ENCODE measurements at regions not wholly inside any gene's neighbourhood (a gene's known extent, or its start where the extent isn't known, plus 50 kb on each side); places are given as distances from the start of the nearest gene placed in this dataset.
"Not testable (repeated sequence)": the region's sequence is repeated elsewhere in the genome, so short reads cannot be mapped to it uniquely, and the experiment has no call there.

- DNase-seq: no peak
Measured at GRCh38 chr21:24693779-24694178, 913.5 kb downstream of the MRPL39 start.

GRCh38 chr21:24681456-24681855, 925.8 kb downstream of the MRPL39 start:
- DNase-seq: no peak

GRCh38 chr21:24671901-24672300, 935.4 kb downstream of the MRPL39 start:
- DNase-seq: no peak

GRCh38 chr21:24658926-24659325, 948.4 kb downstream of the MRPL39 start:
- no peak for DNase-seq

GRCh38 chr21:24658026-24658425, 949.3 kb downstream of the MRPL39 start:
- DNase-seq: no peak

GRCh38 chr21:24649691-24650090, 957.6 kb downstream of the MRPL39 start:
- DNase-seq: no peak

- no peak for DNase-seq
Measured at GRCh38 chr21:24636696-24637095, 970.6 kb downstream of the MRPL39 start.

GRCh38 chr21:24634749-24635148, 972.5 kb downstream of the MRPL39 start:
- no peak for DNase-seq

GRCh38 chr21:24628536-24628935, 978.7 kb downstream of the MRPL39 start:
- no peak for DNase-seq

- no peak for DNase-seq
Measured at GRCh38 chr21:24628046-24628445, 979.2 kb downstream of the MRPL39 start.

- DNase-seq: no peak
Measured at GRCh38 chr21:24617819-24618218, 989.5 kb downstream of the MRPL39 start.

GRCh38 chr21:24594082-24594481, 1013.2 kb downstream of the MRPL39 start:
- no peak for DNase-seq

GRCh38 chr21:24590261-24590660, 1017.0 kb downstream of the MRPL39 start:
- DNase-seq: no peak

- no peak for DNase-seq
Measured at GRCh38 chr21:24583473-24583872, 1023.8 kb downstream of the MRPL39 start.

- DNase-seq: no peak
Measured at GRCh38 chr21:24577301-24577700, 1030.0 kb downstream of the MRPL39 start.

GRCh38 chr21:24561291-24561690, 1046.0 kb downstream of the MRPL39 start:
- DNase-seq: no peak

- no peak for DNase-seq
Measured at GRCh38 chr21:24552491-24552890, 1054.8 kb downstream of the MRPL39 start.

- no peak for DNase-seq
Measured at GRCh38 chr21:24545807-24546361, 1061.4 kb downstream of the MRPL39 start.

- no peak for DNase-seq
Measured at GRCh38 chr21:24514081-24514733, 1093.1 kb downstream of the MRPL39 start.

GRCh38 chr21:24509131-24509530, 1098.2 kb downstream of the MRPL39 start:
- no peak for DNase-seq

GRCh38 chr21:24486973-24487372, 1120.3 kb downstream of the MRPL39 start:
- no peak for DNase-seq

- not testable (repeated sequence) for DNase-seq
Measured at GRCh38 chr21:24483361-24483760, 1123.9 kb downstream of the MRPL39 start.

- no peak for DNase-seq
Measured at GRCh38 chr21:24470852-24471251, 1136.4 kb downstream of the MRPL39 start.

- DNase-seq: no peak
Measured at GRCh38 chr21:24456358-24456757, 1150.9 kb downstream of the MRPL39 start.

- no peak for DNase-seq
Measured at GRCh38 chr21:24450119-24450518, 1157.2 kb downstream of the MRPL39 start.
